NOMO-1 treated with dmso at 0.1 percent for 144 hours (cell line): ENCODE measurements at regions not wholly inside any gene's neighbourhood (a gene's known extent, or its start where the extent isn't known, plus 50 kb on each side); places are given as distances from the start of the nearest gene placed in this dataset.
"Not testable (repeated sequence)": the region's sequence is repeated elsewhere in the genome, so short reads cannot be mapped to it uniquely, and the experiment has no call there.

ENCODE experiments used
- DNase-seq: peaks from one replicate; lab custom pipeline; 2025; ENCODE audit not compliant: unreplicated experiment; lab: John Stamatoyannopoulos, UW

GRCh38 chr20:50323777-50324775 lies 133.4 kb downstream of the CEBPB start:
- DNase-seq, result no peak

- no peak for DNase-seq
Measured at GRCh38 chr20:50325215-50325614, 134.6 kb downstream of the CEBPB start.

- no peak for DNase-seq
Measured at GRCh38 chr20:50325651-50326050, 135.0 kb downstream of the CEBPB start.

- no peak for DNase-seq
Measured at GRCh38 chr20:50327666-50328065, 137.0 kb downstream of the CEBPB start.

- DNase-seq, result no peak
Measured at GRCh38 chr20:50328222-50328979, 137.8 kb downstream of the CEBPB start.

- no peak for DNase-seq
Measured at GRCh38 chr20:50328996-50329898, 138.6 kb downstream of the CEBPB start.

- DNase-seq, result no peak
Measured at GRCh38 chr20:50329981-50330503, 139.4 kb downstream of the CEBPB start.

- DNase-seq, result no peak
Measured at GRCh38 chr20:50330504-50331313, 140.1 kb downstream of the CEBPB start.

GRCh38 chr20:50331469-50332363 lies 141.1 kb downstream of the CEBPB start:
- no peak for DNase-seq

GRCh38 chr20:50332491-50332980 lies 141.9 kb downstream of the CEBPB start:
- no peak for DNase-seq

GRCh38 chr20:50333131-50333670 lies 142.6 kb downstream of the CEBPB start:
- DNase-seq, result no peak

- DNase-seq, result peak; percentile 46
Measured at GRCh38 chr20:50333812-50334211, 143.2 kb downstream of the CEBPB start.

GRCh38 chr20:50334512-50334911 lies 143.9 kb downstream of the CEBPB start:
- DNase-seq, result not testable (repeated sequence)

GRCh38 chr20:50335105-50335504 lies 144.5 kb downstream of the CEBPB start:
- peak; percentile 56 for DNase-seq

GRCh38 chr20:50335866-50336265 lies 145.2 kb downstream of the CEBPB start:
- no peak for DNase-seq

GRCh38 chr20:50336661-50337060 lies 146.0 kb downstream of the CEBPB start:
- DNase-seq, result no peak

GRCh38 chr20:50337521-50338466 lies 147.2 kb downstream of the CEBPB start:
- DNase-seq, result no peak
